HepG2 (cell line): ENCODE measurements at regions not wholly inside any gene's neighbourhood (a gene's known extent, or its start where the extent isn't known, plus 50 kb on each side); places are given as distances from the start of the nearest gene placed in this dataset.

Experiments used
- ATAC-seq: fragments of 200-7000 bp; cut with Tn5 transposase; 3 replicates; pipeline ENCODE4 v1.9.1; 2020; ENCODE audit warnings: mild to moderate bottlenecking, moderate library complexity
- BruUV-seq: library from RNA; stranded (reverse); fragments of 400-500 nt; replicated peaks from 2 replicates; lab custom pipeline; 2021; lab: Mats Ljungman, UMichigan
- CTCF ChIA-PET: fragments of 300-600 bp; formaldehyde crosslinking; extraction: SDS; loops from one replicate; lab custom pipeline; 2021; ENCODE audit warnings: low total read pairs, inconsistent platforms, low intra/inter-chr PET ratio; lab: Yijun Ruan, JAX
- POLR2A ChIA-PET: fragments of 350-600 bp; sonication (Branson Sonifier 250); formaldehyde crosslinking; loops from one replicate; lab custom pipeline; 2020; ENCODE audit warnings: antibody characterized with exemption, inconsistent platforms; lab: Yijun Ruan, JAX
- DNase-seq: peaks from one replicate; pipeline ENCODE4 v3.0.0-alpha.2; 2015; ENCODE audit warnings: low spot score
- FAIRE-seq: peaks from 3 replicates; lab custom pipeline; 2011; peaks lifted over from hg19 to GRCh38; lab: Jason Lieb, UNC
- H2AFZ ChIP-seq: one replicate; pipeline ENCODE4 v1.6.1; 2011; ENCODE audit warnings: low read length, inconsistent platforms
- H3K27ac ChIP-seq: fragments of 300-600 bp; 3 replicates; pipeline ENCODE4 v1.8.0; 2011; ENCODE audit warnings: mixed run types, mild to moderate bottlenecking, mixed read lengths, low read length, inconsistent platforms; ENCODE audit not compliant: insufficient read depth; ENCODE audit errors: extremely low read length
- H3K27me3 ChIP-seq, 2 experiments: fragments of 200-600 bp in 1 of 2; 2 replicates in 1 of 2; 3 replicates in 1 of 2; pipeline versions ENCODE4 v1.6.0 to v1.8.0; 2011; ENCODE audit warnings: low read length in 2 of 2, mild to moderate bottlenecking in 2 of 2, moderate library complexity in 2 of 2, inconsistent platforms in 1 of 2; ENCODE audit not compliant: insufficient read depth in 2 of 2, control insufficient read depth in 1 of 2
- H3K36me3 ChIP-seq, 2 experiments: fragments of 200-600 bp in 1 of 2; replicated peaks in 1 of 2; 2 replicates in 1 of 2; 3 replicates in 1 of 2; pipeline versions ENCODE4 v1.5.1 to v1.8.0; 2011; ENCODE audit warnings: low read length in 2 of 2, inconsistent platforms in 1 of 2; ENCODE audit not compliant: insufficient read depth in 2 of 2, control insufficient read depth in 1 of 2
- H3K4me1 ChIP-seq: 2 replicates; pipeline ENCODE4 v1.5.1; 2012; ENCODE audit warnings: low read length, inconsistent platforms; ENCODE audit not compliant: insufficient read depth
- H3K4me2 ChIP-seq: 2 replicates; pipeline ENCODE4 v1.6.0; 2011; ENCODE audit warnings: low read depth, low read length, inconsistent platforms
- H3K4me3 ChIP-seq, 3 experiments: fragments of 200-600 bp in 1 of 3; sonication (generic), shearing (Covaris generic) in 1 of 3; replicated peaks in 1 of 3; 2 replicates each; pipeline ENCODE4 v1.5.1; 2011 to 2016; ENCODE audit warnings: low read length in 3 of 3, inconsistent platforms in 2 of 3, low read depth in 2 of 3, mild to moderate bottlenecking in 2 of 3, control low read depth in 1 of 3, mixed read lengths in 1 of 3; ENCODE audit not compliant: insufficient read depth in 1 of 3
- H3K79me2 ChIP-seq: one replicate; pipeline ENCODE4 v1.6.1; 2011; ENCODE audit warnings: low read length, inconsistent platforms; ENCODE audit not compliant: insufficient read depth
- H3K9ac ChIP-seq: 2 replicates; pipeline ENCODE4 v1.6.0; 2011; ENCODE audit warnings: mild to moderate bottlenecking, low read depth, low read length, inconsistent platforms; ENCODE audit not compliant: insufficient read depth
- H3K9me3 ChIP-seq: 2 replicates; pipeline ENCODE4 v1.5.1; 2012; ENCODE audit warnings: mild to moderate bottlenecking, low read length
- H4K20me1 ChIP-seq: 2 replicates; pipeline ENCODE4 v1.6.0; 2011; ENCODE audit warnings: inconsistent platforms, mild to moderate bottlenecking, low read length, moderate library complexity; ENCODE audit not compliant: insufficient read depth
- JARID2 ChIP-seq: sonication (generic); formaldehyde crosslinking; IDR thresholded peaks from 2 replicates; pipeline ENCODE4 v1.8.1; 2023; ENCODE audit warnings: missing genetic modification reagents, inconsistent platforms; ENCODE audit not compliant: insufficient replicate concordance
- MATR3 ChIP-seq: sonication (generic); formaldehyde crosslinking; IDR thresholded peaks from 2 replicates; pipeline ENCODE4 v1.4.0; 2020; ENCODE audit warnings: missing genetic modification reagents
- NFAT5 ChIP-seq: sonication (generic); formaldehyde crosslinking; IDR thresholded peaks from 2 replicates; pipeline ENCODE4 v1.4.0; 2020; ENCODE audit warnings: missing genetic modification reagents
- NFE2L1 ChIP-seq: sonication (generic); formaldehyde crosslinking; IDR thresholded peaks from 2 replicates; pipeline ENCODE4 v1.4.0; 2020; ENCODE audit warnings: missing genetic modification reagents, mild to moderate bottlenecking, borderline replicate concordance
- RXRA ChIP-seq: sonication (generic); formaldehyde crosslinking; IDR thresholded peaks from 2 replicates; pipeline ENCODE4 v1.5.1; 2020; ENCODE audit warnings: missing genetic modification reagents
- ZNF564 ChIP-seq: sonication (generic); formaldehyde crosslinking; IDR thresholded peaks from 2 replicates; pipeline ENCODE4 v1.8.1; 2023; ENCODE audit warnings: mild to moderate bottlenecking, missing genetic modification reagents
- ZNF75D ChIP-seq: sonication (generic); formaldehyde crosslinking; IDR thresholded peaks from 2 replicates; pipeline ENCODE4 v1.8.1; 2023; ENCODE audit warnings: missing genetic modification reagents, mild to moderate bottlenecking, borderline replicate concordance
- in situ Hi-C: cut with HindIII; loops from 2 replicates; pipeline ENCODE4 v1.10.0; 2017; ENCODE audit warnings: low pct_unique_long_range_greater_than_20kb; ENCODE audit not compliant: extremely low pct_ligation_motif_present
- intact Hi-C: fragments of 100-400 bp; cut with micrococcal nuclease; formaldehyde crosslinking; loops from one replicate; pipeline ENCODE4 v1.10.0; 2022; ENCODE audit not compliant: unreplicated experiment
- TF ChIP-seq, protein P1 (sequence below), 2 experiments: fragments of 450-650 bp in 1 of 2; sonication (generic) in 1 of 2; formaldehyde crosslinking; IDR thresholded peaks; 2 replicates each; pipeline versions ENCODE4 v1.5.0 to v1.8.0; 2020 to 2022; ENCODE audit warnings: mild to moderate bottlenecking in 1 of 2, missing genetic modification reagents in 1 of 2
- TF ChIP-seq, protein P2 (sequence below): sonication (generic); formaldehyde crosslinking; IDR thresholded peaks from 2 replicates; pipeline ENCODE4 v1.5.0; 2020; ENCODE audit warnings: missing genetic modification reagents
- TF ChIP-seq, protein P3 (sequence below): sonication (generic); formaldehyde crosslinking; IDR thresholded peaks from 2 replicates; pipeline ENCODE4 v1.4.0; 2020; ENCODE audit warnings: missing genetic modification reagents

GRCh38 chr1:119222271-119222670 lies 81.8 kb upstream of the WARS2 start (continued):
- TF ChIP-seq, protein P1, sequence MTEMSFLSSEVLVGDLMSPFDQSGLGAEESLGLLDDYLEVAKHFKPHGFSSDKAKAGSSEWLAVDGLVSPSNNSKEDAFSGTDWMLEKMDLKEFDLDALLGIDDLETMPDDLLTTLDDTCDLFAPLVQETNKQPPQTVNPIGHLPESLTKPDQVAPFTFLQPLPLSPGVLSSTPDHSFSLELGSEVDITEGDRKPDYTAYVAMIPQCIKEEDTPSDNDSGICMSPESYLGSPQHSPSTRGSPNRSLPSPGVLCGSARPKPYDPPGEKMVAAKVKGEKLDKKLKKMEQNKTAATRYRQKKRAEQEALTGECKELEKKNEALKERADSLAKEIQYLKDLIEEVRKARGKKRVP (CRISPR knock-in tag; IDR thresholded peaks at IDR 0.05): no peak
- TF ChIP-seq, protein P2, sequence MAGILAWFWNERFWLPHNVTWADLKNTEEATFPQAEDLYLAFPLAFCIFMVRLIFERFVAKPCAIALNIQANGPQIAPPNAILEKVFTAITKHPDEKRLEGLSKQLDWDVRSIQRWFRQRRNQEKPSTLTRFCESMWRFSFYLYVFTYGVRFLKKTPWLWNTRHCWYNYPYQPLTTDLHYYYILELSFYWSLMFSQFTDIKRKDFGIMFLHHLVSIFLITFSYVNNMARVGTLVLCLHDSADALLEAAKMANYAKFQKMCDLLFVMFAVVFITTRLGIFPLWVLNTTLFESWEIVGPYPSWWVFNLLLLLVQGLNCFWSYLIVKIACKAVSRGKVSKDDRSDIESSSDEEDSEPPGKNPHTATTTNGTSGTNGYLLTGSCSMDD (CRISPR knock-in tag): no peak
- TF ChIP-seq, protein P3, sequence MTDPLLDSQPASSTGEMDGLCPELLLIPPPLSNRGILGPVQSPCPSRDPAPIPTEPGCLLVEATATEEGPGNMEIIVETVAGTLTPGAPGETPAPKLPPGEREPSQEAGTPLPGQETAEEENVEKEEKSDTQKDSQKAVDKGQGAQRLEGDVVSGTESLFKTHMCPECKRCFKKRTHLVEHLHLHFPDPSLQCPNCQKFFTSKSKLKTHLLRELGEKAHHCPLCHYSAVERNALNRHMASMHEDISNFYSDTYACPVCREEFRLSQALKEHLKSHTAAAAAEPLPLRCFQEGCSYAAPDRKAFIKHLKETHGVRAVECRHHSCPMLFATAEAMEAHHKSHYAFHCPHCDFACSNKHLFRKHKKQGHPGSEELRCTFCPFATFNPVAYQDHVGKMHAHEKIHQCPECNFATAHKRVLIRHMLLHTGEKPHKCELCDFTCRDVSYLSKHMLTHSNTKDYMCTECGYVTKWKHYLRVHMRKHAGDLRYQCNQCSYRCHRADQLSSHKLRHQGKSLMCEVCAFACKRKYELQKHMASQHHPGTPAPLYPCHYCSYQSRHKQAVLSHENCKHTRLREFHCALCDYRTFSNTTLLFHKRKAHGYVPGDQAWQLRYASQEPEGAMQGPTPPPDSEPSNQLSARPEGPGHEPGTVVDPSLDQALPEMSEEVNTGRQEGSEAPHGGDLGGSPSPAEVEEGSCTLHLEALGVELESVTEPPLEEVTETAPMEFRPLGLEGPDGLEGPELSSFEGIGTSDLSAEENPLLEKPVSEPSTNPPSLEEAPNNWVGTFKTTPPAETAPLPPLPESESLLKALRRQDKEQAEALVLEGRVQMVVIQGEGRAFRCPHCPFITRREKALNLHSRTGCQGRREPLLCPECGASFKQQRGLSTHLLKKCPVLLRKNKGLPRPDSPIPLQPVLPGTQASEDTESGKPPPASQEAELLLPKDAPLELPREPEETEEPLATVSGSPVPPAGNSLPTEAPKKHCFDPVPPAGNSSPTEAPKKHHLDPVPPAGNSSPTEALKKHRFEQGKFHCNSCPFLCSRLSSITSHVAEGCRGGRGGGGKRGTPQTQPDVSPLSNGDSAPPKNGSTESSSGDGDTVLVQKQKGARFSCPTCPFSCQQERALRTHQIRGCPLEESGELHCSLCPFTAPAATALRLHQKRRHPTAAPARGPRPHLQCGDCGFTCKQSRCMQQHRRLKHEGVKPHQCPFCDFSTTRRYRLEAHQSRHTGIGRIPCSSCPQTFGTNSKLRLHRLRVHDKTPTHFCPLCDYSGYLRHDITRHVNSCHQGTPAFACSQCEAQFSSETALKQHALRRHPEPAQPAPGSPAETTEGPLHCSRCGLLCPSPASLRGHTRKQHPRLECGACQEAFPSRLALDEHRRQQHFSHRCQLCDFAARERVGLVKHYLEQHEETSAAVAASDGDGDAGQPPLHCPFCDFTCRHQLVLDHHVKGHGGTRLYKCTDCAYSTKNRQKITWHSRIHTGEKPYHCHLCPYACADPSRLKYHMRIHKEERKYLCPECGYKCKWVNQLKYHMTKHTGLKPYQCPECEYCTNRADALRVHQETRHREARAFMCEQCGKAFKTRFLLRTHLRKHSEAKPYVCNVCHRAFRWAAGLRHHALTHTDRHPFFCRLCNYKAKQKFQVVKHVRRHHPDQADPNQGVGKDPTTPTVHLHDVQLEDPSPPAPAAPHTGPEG: no peak
- TF ChIP-seq ZNF75D: no peak

DNA sequence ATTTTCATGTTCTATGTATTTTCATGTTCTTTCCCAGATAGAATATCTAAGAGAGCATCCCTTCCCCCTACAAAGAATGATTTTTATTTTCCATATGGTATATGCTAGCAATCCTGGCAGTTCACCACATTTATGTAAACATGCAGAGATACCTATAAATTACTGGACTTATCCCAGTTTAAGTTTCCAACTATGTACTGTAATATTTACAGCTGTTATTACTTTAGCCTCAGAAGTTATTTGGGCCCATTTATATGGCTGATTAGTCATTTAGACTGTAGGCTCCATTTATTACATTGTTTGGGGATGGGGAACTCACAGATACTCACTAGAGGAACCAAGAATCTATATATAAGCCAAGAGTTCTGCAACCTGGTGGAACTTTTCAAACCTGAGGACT lies 84.8 kb upstream of the WARS2 start:
- POLR2A ChIA-PET: no interaction called here
- ATAC-seq (no peak), DNase-seq (no peak), FAIRE-seq (no peak)
- Histone ChIP-seq H3K27ac (no peak overlapping the region), H3K9me3 (no peaks in the 10 kb centered on the region), H3K4me1 (no peaks in the 10 kb centered on the region), H3K79me2 (no peaks in the 10 kb centered on the region), H2AFZ (no peak overlapping the region), H3K4me3 (no peak overlapping the region), H3K27me3 (no peaks in the 10 kb centered on the region), H3K36me3 (no peaks in the 10 kb centered on the region), H3K9ac (no peak overlapping the region), H3K4me2 (no peak overlapping the region), H4K20me1 (no peaks in the 10 kb centered on the region)
- in situ Hi-C loops: no loop called here
- CTCF ChIA-PET: no interaction called here
- intact Hi-C loops: no loop called here
- no TSS peak for BruUV-seq
- TF ChIP-seq NFAT5 (CRISPR knock-in tag) (no peak), JARID2 (CRISPR knock-in tag) (no peak), ZNF564 (CRISPR knock-in tag) (no peak), NFE2L1 (CRISPR knock-in tag) (no peak), RXRA (CRISPR knock-in tag) (no peak), MATR3 (no peak)
